Effector CD4-positive, alpha-beta T cell (primary cell): ENCODE measurements at regions not wholly inside any gene's neighbourhood (a gene's known extent, or its start where the extent isn't known, plus 50 kb on each side); places are given as distances from the start of the nearest gene placed in this dataset.

Source experiments
- DNase-seq: peaks from one replicate; pipeline ENCODE4 v3.0.0-alpha.2; 2020

- no peak for DNase-seq
Measured at GRCh38 chr1:56310945-56311344, 268.4 kb downstream of the PLPP3 start.

GRCh38 chr1:56309065-56309464 is 270.3 kb downstream of the PLPP3 start:
- DNase-seq: no peak

- DNase-seq: no peak
Measured at GRCh38 chr1:56304975-56305374, 274.4 kb downstream of the PLPP3 start.

GRCh38 chr1:56303805-56304204 is 275.6 kb downstream of the PLPP3 start:
- DNase-seq: no peak

- no peak for DNase-seq
Measured at GRCh38 chr1:56302878-56303277, 276.5 kb downstream of the PLPP3 start.

GRCh38 chr1:56301791-56302190 is 277.6 kb downstream of the PLPP3 start:
- DNase-seq: no peak

GRCh38 chr1:56300836-56301235 is 278.5 kb downstream of the PLPP3 start:
- no peak for DNase-seq

GRCh38 chr1:56298866-56299265 is 280.5 kb downstream of the PLPP3 start:
- DNase-seq: no peak

GRCh38 chr1:56297904-56298303 is 281.5 kb downstream of the PLPP3 start:
- no peak for DNase-seq

GRCh38 chr1:56297208-56297607 is 282.2 kb downstream of the PLPP3 start:
- DNase-seq: no peak

- DNase-seq: no peak
Measured at GRCh38 chr1:56295949-56296929, 283.1 kb downstream of the PLPP3 start.

- DNase-seq: no peak
Measured at GRCh38 chr1:56291374-56291919, 287.9 kb downstream of the PLPP3 start.

- DNase-seq: no peak
Measured at GRCh38 chr1:56289260-56289659, 290.1 kb downstream of the PLPP3 start.

GRCh38 chr1:56287721-56288120 is 291.6 kb downstream of the PLPP3 start:
- no peak for DNase-seq

- DNase-seq: no peak
Measured at GRCh38 chr1:56286956-56287355, 292.4 kb downstream of the PLPP3 start.

GRCh38 chr1:56286506-56286905 is 292.9 kb downstream of the PLPP3 start:
- DNase-seq: no peak

- no peak for DNase-seq
Measured at GRCh38 chr1:56285554-56286402, 293.6 kb downstream of the PLPP3 start.

GRCh38 chr1:56284928-56285327 is 294.4 kb downstream of the PLPP3 start:
- DNase-seq: no peak

- DNase-seq: no peak
Measured at GRCh38 chr1:56278061-56278460, 301.3 kb downstream of the PLPP3 start.

- no peak for DNase-seq
Measured at GRCh38 chr1:56268519-56269140, 310.7 kb downstream of the PLPP3 start.

- no peak for DNase-seq
Measured at GRCh38 chr1:56267611-56268010, 311.8 kb downstream of the PLPP3 start.

GRCh38 chr1:56266359-56266758 is 313.0 kb downstream of the PLPP3 start:
- DNase-seq: no peak

- no peak for DNase-seq
Measured at GRCh38 chr1:56265216-56265615, 314.1 kb downstream of the PLPP3 start.
